GM19035 (cell line): ENCODE measurements at regions not wholly inside any gene's neighbourhood (a gene's known extent, or its start where the extent isn't known, plus 50 kb on each side); places are given as distances from the start of the nearest gene placed in this dataset.

Source experiments
- ATAC-seq: cut with Tn5 transposase; IDR thresholded peaks from one replicate; pipeline ENCODE4 v1.9.1; 2021; ENCODE audit not compliant: unreplicated experiment

GRCh38 chr1:162924179-162924578, 63.2 kb upstream of the CCDC190 start:
- no peak for ATAC-seq

GRCh38 chr1:162922201-162922600, 61.2 kb upstream of the CCDC190 start:
- ATAC-seq: no peak

DNA sequence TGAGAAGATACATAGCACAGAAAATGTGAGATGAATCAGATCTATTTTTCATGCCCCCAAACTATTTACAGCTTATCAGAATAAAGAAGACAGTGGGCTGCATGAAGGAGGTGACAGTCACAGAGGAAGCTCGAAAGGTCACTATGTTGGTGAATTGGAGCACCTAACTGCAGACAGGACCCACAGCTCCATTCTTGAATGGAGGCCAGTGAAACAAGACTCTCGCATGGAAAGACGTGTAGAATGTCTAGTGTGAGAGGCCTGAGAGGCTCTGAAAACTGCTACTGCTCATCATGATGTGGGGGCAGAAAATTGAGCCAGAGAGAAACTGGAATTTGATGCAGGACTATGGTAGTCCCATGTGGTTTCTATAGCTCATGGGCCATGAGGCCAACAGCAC, 60.3 kb upstream of the CCDC190 start:
- no peak for ATAC-seq

DNA sequence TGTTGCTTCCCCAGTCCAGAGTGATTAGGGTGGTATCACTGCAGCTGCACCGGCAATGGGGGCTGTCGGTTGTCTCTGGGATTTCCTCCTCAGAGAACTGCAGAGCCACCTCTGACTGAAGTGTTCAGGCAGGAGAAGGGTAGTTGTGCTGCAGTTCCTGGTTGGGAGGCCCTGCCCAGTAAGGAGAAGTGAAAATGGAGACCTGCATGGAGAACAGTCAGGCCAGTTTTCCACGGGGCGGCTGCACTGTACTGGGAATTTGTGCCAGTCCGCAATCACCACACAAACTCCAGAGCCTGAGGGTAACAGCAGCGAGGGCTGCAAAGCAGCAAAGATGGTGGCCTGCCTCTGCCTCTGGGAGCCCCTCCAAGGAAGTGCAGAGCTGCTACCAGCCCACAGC, 58.1 kb upstream of the CCDC190 start:
- ATAC-seq: no peak

DNA sequence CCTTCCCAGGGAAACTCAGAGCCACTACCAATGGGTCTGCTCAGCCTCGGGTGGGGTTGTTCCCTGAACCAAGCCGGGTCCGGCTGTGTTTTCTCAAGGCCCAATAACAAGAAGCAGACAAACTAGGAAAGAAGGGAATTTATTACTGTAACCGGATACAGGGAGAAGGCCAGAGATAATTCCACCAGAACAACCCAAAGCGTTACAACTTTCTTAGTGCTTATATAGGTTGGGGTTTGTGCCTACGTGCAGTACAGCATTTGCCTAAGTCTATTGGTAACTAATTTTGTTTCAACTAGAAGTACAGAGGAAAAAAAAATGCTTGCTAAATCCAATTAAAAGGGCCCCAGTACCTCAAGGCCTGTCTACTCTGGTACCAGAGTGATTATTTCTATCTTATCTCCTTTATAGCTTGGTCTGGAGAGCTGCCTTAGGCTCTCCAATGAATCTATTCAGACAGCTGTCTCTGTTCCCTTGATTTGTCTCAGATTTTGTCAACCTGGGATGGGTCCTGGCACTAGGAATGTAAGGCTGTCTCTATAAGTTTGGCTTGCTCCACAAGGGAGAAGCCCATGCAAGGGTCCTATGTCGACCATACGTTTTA, 57.3 kb upstream of the CCDC190 start:
- no peak for ATAC-seq

- ATAC-seq: no peak
Measured at GRCh38 chr1:162916821-162917613, 56.0 kb upstream of the CCDC190 start.

GRCh38 chr1:162916407-162916806, 55.4 kb upstream of the CCDC190 start:
- no peak for ATAC-seq

DNA sequence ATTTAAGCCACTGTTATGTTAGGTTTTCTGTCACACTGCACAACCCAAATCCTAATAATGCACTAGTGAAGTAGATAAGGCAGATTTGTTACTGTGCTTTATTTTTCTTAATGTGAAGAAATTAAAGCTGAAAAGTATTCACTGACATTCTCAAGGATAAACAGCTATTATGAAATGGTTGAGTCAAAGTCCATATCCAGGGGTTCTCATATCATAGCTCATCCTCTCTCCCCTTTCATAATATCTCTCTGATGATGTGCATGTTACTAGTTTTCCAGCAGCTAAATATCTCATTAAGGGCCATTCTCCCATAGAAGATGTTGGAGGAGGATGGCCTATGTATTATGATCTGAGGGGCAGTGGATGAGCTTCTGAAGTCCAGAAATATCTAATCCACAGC, 53.6 kb upstream of the CCDC190 start:
- ATAC-seq: no peak

GRCh38 chr1:162913345-162913744, 52.4 kb upstream of the CCDC190 start:
- no peak for ATAC-seq

DNA sequence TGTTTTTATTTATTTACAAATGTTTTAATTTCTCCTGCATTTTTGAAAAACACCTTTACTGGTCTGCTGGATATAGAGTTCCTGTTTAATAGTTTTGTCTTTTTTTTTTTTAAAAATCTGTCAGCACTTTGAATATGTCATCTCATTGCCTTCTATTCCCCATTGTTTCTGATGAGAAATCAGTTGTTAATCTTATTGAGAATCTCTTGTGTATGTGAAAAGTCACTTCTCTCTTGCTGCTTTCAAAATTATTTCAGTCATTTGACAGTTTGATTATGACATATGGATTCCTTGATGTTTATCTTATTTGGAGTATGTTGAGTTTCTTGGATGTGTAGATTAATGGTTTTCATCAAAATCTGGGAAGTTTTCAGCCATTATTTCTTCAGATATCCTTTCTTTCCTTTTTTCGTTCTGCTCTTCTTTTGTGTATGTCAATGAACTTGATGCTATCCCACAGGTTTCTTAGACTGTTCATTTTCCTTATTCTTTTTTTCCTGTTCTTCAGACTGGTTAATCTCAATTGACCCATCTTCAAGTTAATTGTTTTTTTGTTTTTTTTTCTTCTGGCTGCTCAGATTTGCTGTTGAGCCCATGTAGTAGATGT, 51.2 kb upstream of the CCDC190 start:
- ATAC-seq: no peak
